ENCODE measurements at regions not wholly inside any gene's neighbourhood (a gene's known extent, or its start where the extent isn't known, plus 50 kb on each side); places are given as distances from the start of the nearest gene placed in this dataset.

DNA sequence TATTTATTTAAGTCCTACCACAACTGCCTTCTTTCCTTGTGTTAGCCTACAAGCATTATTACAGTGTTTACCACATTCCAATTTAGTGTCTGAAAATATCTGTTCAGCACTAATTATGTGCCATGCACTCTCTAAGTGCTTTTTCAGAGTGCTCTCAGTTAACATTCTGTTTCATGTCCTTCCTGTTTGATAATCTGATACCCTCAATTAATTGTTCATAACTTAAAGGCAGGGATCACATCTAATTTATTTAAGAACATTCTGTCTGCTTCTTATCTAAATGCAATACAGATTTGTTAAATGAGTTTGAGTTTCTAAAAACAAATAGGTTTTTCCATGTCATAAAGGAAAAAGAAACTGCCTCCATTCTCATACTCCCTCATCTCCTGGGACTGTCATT lies 649.6 kb upstream of the ATXN8OS start:
- TF ChIP-seq, protein P1, sequence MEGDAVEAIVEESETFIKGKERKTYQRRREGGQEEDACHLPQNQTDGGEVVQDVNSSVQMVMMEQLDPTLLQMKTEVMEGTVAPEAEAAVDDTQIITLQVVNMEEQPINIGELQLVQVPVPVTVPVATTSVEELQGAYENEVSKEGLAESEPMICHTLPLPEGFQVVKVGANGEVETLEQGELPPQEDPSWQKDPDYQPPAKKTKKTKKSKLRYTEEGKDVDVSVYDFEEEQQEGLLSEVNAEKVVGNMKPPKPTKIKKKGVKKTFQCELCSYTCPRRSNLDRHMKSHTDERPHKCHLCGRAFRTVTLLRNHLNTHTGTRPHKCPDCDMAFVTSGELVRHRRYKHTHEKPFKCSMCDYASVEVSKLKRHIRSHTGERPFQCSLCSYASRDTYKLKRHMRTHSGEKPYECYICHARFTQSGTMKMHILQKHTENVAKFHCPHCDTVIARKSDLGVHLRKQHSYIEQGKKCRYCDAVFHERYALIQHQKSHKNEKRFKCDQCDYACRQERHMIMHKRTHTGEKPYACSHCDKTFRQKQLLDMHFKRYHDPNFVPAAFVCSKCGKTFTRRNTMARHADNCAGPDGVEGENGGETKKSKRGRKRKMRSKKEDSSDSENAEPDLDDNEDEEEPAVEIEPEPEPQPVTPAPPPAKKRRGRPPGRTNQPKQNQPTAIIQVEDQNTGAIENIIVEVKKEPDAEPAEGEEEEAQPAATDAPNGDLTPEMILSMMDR (IDR thresholded peaks at IDR 0.05), result no peak
- TF ChIP-seq EP300 (IDR thresholded peaks at IDR 0.05), result no peak

All from upper lobe of left lung (tissue), 4 donors.